A673 (cell line): ENCODE measurements at regions not wholly inside any gene's neighbourhood (a gene's known extent, or its start where the extent isn't known, plus 50 kb on each side); places are given as distances from the start of the nearest gene placed in this dataset.

ENCODE experiments used
- EZH2 ChIP-seq: fragments of 200-600 bp; sonication (generic); IDR thresholded peaks from 2 replicates; pipeline ENCODE4 v1.6.1; 2017; ENCODE audit warnings: borderline replicate concordance, low read depth, mild to moderate bottlenecking, mixed read lengths, antibody characterized with exemption, low read length; ENCODE audit not compliant: poor library complexity, severe bottlenecking
- TF ChIP-seq, protein P1 (sequence below): fragments of 300-800, 200-600 bp; sonication (generic); conservative IDR thresholded peaks from 2 replicates; pipeline ENCODE4 v1.5.1; 2017; ENCODE audit warnings: low read depth, mild to moderate bottlenecking, antibody characterized with exemption, low read length, moderate library complexity, mixed read lengths

GRCh38 chr2:236834284-236834683 lies 251.4 kb upstream of the COPS8 start:
- TF ChIP-seq, protein P1, sequence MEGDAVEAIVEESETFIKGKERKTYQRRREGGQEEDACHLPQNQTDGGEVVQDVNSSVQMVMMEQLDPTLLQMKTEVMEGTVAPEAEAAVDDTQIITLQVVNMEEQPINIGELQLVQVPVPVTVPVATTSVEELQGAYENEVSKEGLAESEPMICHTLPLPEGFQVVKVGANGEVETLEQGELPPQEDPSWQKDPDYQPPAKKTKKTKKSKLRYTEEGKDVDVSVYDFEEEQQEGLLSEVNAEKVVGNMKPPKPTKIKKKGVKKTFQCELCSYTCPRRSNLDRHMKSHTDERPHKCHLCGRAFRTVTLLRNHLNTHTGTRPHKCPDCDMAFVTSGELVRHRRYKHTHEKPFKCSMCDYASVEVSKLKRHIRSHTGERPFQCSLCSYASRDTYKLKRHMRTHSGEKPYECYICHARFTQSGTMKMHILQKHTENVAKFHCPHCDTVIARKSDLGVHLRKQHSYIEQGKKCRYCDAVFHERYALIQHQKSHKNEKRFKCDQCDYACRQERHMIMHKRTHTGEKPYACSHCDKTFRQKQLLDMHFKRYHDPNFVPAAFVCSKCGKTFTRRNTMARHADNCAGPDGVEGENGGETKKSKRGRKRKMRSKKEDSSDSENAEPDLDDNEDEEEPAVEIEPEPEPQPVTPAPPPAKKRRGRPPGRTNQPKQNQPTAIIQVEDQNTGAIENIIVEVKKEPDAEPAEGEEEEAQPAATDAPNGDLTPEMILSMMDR, result no peak
- no peak for TF ChIP-seq EZH2
